Immature natural killer cell (primary cell): ENCODE measurements at regions not wholly inside any gene's neighbourhood (a gene's known extent, or its start where the extent isn't known, plus 50 kb on each side); places are given as distances from the start of the nearest gene placed in this dataset.

ENCODE experiments used
- DNase-seq, 3 donors: peaks; one replicate each; pipeline ENCODE4 v3.0.0; 2022; ENCODE audit warnings: mixed read lengths in 1 of 3
- H3K27ac Mint-ChIP-seq, 6 donors: one replicate each; pipeline ENCODE4 v1.8.0; 2020; ENCODE audit warnings: mixed read lengths in 6 of 6, mild to moderate bottlenecking in 5 of 6, inconsistent platforms in 4 of 6, moderate library complexity in 3 of 6
- H3K27me3 Mint-ChIP-seq, 3 donors: one replicate each; pipeline ENCODE4 v1.8.0; 2020 to 2021; ENCODE audit warnings: low read depth in 3 of 3, mild to moderate bottlenecking in 3 of 3, mixed read lengths in 3 of 3, moderate library complexity in 3 of 3, inconsistent platforms in 1 of 3
- H3K36me3 Mint-ChIP-seq, 3 donors: one replicate each; pipeline ENCODE4 v1.8.0; 2020; ENCODE audit warnings: mixed read lengths in 3 of 3, inconsistent platforms in 2 of 3, mild to moderate bottlenecking in 2 of 3
- H3K4me1 Mint-ChIP-seq, 2 donors: one replicate each; pipeline ENCODE4 v1.8.0; 2020; ENCODE audit warnings: inconsistent platforms in 2 of 2, mild to moderate bottlenecking in 2 of 2, mixed read lengths in 2 of 2, moderate library complexity in 1 of 2
- H3K4me3 Mint-ChIP-seq, 5 donors: one replicate each; pipeline ENCODE4 v1.8.0; 2020; ENCODE audit warnings: mild to moderate bottlenecking in 5 of 5, mixed read lengths in 5 of 5, inconsistent platforms in 3 of 5, moderate library complexity in 3 of 5
- H3K9me3 Mint-ChIP-seq, 6 donors: one replicate each; pipeline ENCODE4 v1.8.0; 2020; ENCODE audit warnings: mild to moderate bottlenecking in 6 of 6, mixed read lengths in 6 of 6, inconsistent platforms in 4 of 6, moderate library complexity in 3 of 6

DNA sequence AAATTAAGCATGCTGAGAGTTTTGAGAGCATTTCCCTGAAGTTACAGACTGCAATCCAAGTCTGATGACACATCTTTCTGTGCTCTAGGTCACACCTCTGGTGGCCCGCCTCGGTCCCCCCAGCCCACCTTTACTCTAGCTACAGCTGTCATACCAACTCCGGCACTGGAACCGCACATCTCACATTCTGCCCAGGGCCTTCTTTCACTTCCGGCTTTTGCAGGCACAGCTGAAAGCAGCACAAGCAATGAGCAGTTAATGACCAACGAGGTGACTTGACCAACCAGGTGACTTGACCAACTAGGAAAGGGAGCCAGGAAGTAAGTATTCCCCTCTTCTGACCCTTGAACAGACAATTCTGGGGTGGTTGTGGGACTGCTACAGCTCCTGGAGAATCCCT, 88.6 kb upstream of the MOCS1 start:
- Mint-ChIP-seq H3K4me3 (no peak overlapping the region), H3K27ac (no peak overlapping the region), H3K4me1 (no peaks in the 10 kb centered on the region), H3K27me3 (peaks cover 2 to 11% (median 3%) of the 10 kb centered on the region in 3 donors), H3K9me3 (peaks cover 4 to 13% (median 8%) of the 10 kb centered on the region in 6 donors), H3K36me3 (no peaks in the 10 kb centered on the region)
- DNase-seq, result no peak

GRCh38 chr6:40020166-40020565, 85.9 kb upstream of the MOCS1 start:
- DNase-seq, result no peak
- peaks cover 8 to 19% (median 13%) of the 10 kb centered on the region in 6 donors for H3K9me3 Mint-ChIP-seq
- no peaks in the 10 kb centered on the region for H3K36me3 Mint-ChIP-seq
- peaks cover 3 to 7% (median 5%) of the 10 kb centered on the region in 3 donors for H3K27me3 Mint-ChIP-seq
- no peaks in the 10 kb centered on the region for H3K4me1 Mint-ChIP-seq
- no peak overlapping the region for H3K27ac Mint-ChIP-seq
- no peak overlapping the region for H3K4me3 Mint-ChIP-seq

- peaks cover 10 to 19% (median 13%) of the 10 kb centered on the region in 6 donors for H3K9me3 Mint-ChIP-seq
- no peak overlapping the region for H3K4me3 Mint-ChIP-seq
- H3K4me1 Mint-ChIP-seq, result no peaks in the 10 kb centered on the region
- peaks cover 3 to 5% (median 4%) of the 10 kb centered on the region in 3 donors for H3K27me3 Mint-ChIP-seq
- no peak overlapping the region for H3K27ac Mint-ChIP-seq
- H3K36me3 Mint-ChIP-seq, result no peaks in the 10 kb centered on the region
- DNase-seq, result no peak
These were observed 81.3 kb upstream of the MOCS1 start for GRCh38 chr6:40015530-40015929.

DNA sequence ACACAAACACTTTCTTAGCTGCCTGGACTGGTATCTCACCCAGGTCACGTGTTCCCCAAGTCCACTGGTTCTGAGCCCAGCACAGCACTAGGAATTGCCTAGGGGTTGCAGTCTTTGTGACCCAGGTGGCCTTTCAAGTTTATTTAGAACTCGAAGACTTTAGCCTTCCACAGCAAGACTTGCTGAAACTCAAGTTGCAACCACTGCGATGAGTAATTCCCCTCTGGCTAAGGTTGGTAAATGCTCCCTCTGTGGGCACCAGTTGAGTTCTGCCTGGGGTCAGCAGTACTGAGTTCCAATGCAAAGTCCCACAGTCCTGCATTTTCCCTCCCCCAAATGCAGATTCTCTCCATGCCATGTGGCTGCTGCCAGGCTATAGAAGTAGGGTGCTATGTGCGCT, 77.6 kb upstream of the MOCS1 start:
- Mint-ChIP-seq H3K36me3 (no peaks in the 10 kb centered on the region), H3K27ac (no peak overlapping the region), H3K27me3 (peaks cover 0 to 9% (median 2%) of the 10 kb centered on the region in 3 donors)

GRCh38 chr6:40000964-40001515, 66.8 kb upstream of the MOCS1 start:
- peaks cover 0 to 6% (median 6%) of the 10 kb centered on the region in 3 donors for H3K36me3 Mint-ChIP-seq
- no peak overlapping the region for H3K27ac Mint-ChIP-seq
- H3K27me3 Mint-ChIP-seq, result peaks cover 5 to 15% (median 6%) of the 10 kb centered on the region in 3 donors
- H3K4me1 Mint-ChIP-seq, result no peaks in the 10 kb centered on the region
- DNase-seq, result no peak
- H3K9me3 Mint-ChIP-seq, result peaks cover 10 to 28% (median 21%) of the 10 kb centered on the region in 6 donors
- no peak overlapping the region for H3K4me3 Mint-ChIP-seq

More for the DNA sequence above, 77.6 kb upstream of the MOCS1 start:
- Mint-ChIP-seq H3K4me3 (no peak overlapping the region), H3K9me3 (peaks cover 0 to 6% (median 4%) of the 10 kb centered on the region in 6 donors), H3K4me1 (no peaks in the 10 kb centered on the region)
- DNase-seq, result no peak

DNA sequence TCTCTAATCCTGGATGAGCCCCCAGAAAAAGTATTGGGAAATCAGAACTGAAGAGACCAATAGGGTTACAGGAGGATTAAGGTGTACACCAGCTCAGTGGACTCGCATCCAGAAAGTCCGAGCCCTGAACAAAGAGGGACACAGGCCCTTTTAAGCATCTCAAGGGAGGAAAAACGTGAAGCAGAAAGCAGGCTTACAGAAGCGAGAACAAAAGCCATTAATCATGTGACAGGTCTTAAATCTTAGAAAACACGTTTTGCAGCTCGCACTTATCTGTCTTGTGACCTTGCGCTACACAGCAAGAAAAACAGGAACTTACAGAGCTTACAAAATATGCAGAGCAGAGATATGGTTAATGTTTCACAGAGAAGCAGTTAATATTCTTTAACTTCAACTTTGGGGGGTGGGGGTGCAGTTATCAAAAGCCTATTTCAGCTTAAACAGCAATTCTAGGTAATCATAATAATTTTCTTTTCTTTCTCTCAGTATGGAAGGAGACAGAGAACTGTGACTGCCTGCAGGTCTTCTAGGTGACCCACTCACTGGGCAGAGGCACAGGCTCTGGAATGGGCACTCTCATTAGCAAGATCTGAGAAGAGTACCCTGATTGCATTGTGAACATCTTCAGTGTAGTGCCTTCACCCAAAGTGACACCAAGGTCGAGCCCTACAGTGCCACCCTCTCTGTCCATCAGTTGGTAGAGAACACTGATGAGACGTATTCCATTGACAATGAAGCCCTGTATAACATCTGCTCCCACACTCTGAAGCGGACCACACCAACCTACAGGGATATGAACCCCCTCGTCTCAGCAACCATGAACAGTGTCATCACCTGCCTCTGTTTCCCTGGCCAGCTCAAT, 65.0 kb upstream of the MOCS1 start:
- Mint-ChIP-seq H3K27ac (no peak overlapping the region), H3K36me3 (peaks cover 0 to 6% (median 6%) of the 10 kb centered on the region in 3 donors), H3K4me1 (no peaks in the 10 kb centered on the region), H3K4me3 (no peak overlapping the region), H3K9me3 (peaks cover 9 to 32% (median 22%) of the 10 kb centered on the region in 6 donors), H3K27me3 (peaks cover 5 to 14% (median 6%) of the 10 kb centered on the region in 3 donors)
- DNase-seq, result no peak

- Mint-ChIP-seq H3K4me3 (no peak overlapping the region), H3K9me3 (peaks cover 6 to 43% (median 28%) of the 10 kb centered on the region in 6 donors), H3K36me3 (peaks cover 0 to 6% (median 6%) of the 10 kb centered on the region in 3 donors), H3K4me1 (no peaks in the 10 kb centered on the region), H3K27ac (no peak overlapping the region), H3K27me3 (peaks cover 2 to 10% (median 6%) of the 10 kb centered on the region in 3 donors)
- DNase-seq, result no peak
These were observed 63.9 kb upstream of the MOCS1 start for GRCh38 chr6:39998126-39998525.

- H3K27me3 Mint-ChIP-seq, result peaks cover 2 to 10% (median 3%) of the 10 kb centered on the region in 3 donors
- H3K27ac Mint-ChIP-seq, result no peak overlapping the region
- no peaks in the 10 kb centered on the region for H3K4me1 Mint-ChIP-seq
- no peak for DNase-seq
- H3K9me3 Mint-ChIP-seq, result peaks cover 10 to 51% (median 34%) of the 10 kb centered on the region in 6 donors
- H3K36me3 Mint-ChIP-seq, result peaks cover 0 to 6% (median 6%) of the 10 kb centered on the region in 3 donors
- H3K4me3 Mint-ChIP-seq, result no peak overlapping the region
These were observed 62.9 kb upstream of the MOCS1 start for GRCh38 chr6:39997101-39997635.

- Mint-ChIP-seq H3K9me3 (peaks cover 10 to 50% (median 33%) of the 10 kb centered on the region in 6 donors), H3K27ac (no peak overlapping the region), H3K36me3 (peaks cover 0 to 6% (median 6%) of the 10 kb centered on the region in 3 donors)
These were observed 61.4 kb upstream of the MOCS1 start for GRCh38 chr6:39995633-39996032.

DNA sequence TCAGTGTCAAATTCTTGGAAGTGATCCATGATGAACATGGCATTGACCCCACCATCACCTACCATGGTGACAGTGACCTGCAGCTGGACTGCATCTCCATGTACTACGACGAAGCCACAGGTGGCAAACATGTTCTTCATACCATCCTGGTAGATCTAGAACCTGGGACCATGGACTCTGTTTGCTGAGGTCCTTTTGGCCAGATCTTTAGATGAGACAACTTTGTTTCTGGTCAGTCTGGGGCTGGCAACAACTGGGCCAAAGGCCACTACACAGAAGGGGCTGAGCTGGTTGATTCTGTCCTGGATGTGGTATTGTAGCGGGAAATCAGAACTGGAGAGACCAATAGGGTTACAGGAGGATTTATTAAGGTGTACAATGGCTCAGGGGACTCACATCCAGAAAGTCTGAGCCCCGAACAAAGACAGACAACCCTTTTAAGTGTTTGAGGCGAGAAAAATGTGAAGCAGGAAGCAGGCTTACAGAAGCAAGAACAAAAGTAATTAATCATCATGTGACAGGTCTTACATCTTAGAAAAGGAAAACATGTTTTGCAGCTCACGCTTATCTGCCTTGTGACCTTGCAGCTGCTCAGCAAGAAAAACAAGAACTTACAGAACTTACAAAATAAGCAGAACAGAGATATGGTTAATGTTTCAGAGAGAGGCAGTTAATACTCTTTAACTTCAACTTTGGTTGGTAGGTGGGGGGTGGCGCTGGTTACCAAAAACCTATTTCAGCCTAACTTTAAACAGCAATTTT, 58.8 kb upstream of the MOCS1 start:
- H3K36me3 Mint-ChIP-seq, result peaks cover 0 to under 1% (median 0%) of the 10 kb centered on the region in 3 donors
- peaks cover 0 to 7% (median 0%) of the 10 kb centered on the region in 3 donors for H3K27me3 Mint-ChIP-seq
- H3K9me3 Mint-ChIP-seq, result peaks cover 7 to 25% (median 16%) of the 10 kb centered on the region in 6 donors
- no peaks in the 10 kb centered on the region for H3K4me1 Mint-ChIP-seq
- DNase-seq, result no peak
- no peak overlapping the region for H3K27ac Mint-ChIP-seq
- no peak overlapping the region for H3K4me3 Mint-ChIP-seq

More at GRCh38 chr6:39995633-39996032, 61.4 kb upstream of the MOCS1 start:
- DNase-seq, result no peak
- Mint-ChIP-seq H3K4me3 (no peak overlapping the region), H3K27me3 (peaks cover 2 to 10% (median 3%) of the 10 kb centered on the region in 3 donors), H3K4me1 (no peaks in the 10 kb centered on the region)
